ENCODE measurements at regions not wholly inside any gene's neighbourhood (a gene's known extent, or its start where the extent isn't known, plus 50 kb on each side); places are given as distances from the start of the nearest gene placed in this dataset.

GRCh38 chr3:146865175-146865755 lies 260.1 kb upstream of the PLSCR5 start:
- TF ChIP-seq EZH2 (IDR thresholded peaks at IDR 0.05; ENCODE audit: borderline replicate concordance, low read length) (no peak), CTCF (conservative IDR thresholded peaks at IDR 0.05 in 1 of 2, IDR thresholded peaks at IDR 0.05 in 1 of 2; ENCODE audit: extremely low read depth in 1 of 2, insufficient read depth in 1 of 2, low read depth in 1 of 2, low read length in 2 of 2) (no peak)
